Neural progenitor cell (in vitro differentiated cells): ENCODE measurements at regions not wholly inside any gene's neighbourhood (a gene's known extent, or its start where the extent isn't known, plus 50 kb on each side); places are given as distances from the start of the nearest gene placed in this dataset.
A peak's percentile ranks its signal among the peaks of the same experiment; 100 is the strongest.

Experiments used
- DNase-seq: peaks from one replicate; pipeline ENCODE4 v3.0.0-alpha.2; 2016; ENCODE audit warnings: low spot score
- H2AFZ ChIP-seq: fragments of 200-600 bp; sonication (generic); replicated peaks from 2 replicates; pipeline ENCODE4 v1.6.1; 2016; ENCODE audit warnings: antibody characterized with exemption
- H3F3A ChIP-seq: fragments of 200-600 bp; sonication (generic); 2 replicates; pipeline ENCODE4 v1.6.1; 2016; ENCODE audit warnings: antibody characterized with exemption, low read depth
- H3K27ac ChIP-seq: fragments of 200-600 bp; sonication (generic); 2 replicates; pipeline ENCODE4 v1.5.1; 2016; ENCODE audit warnings: mild to moderate bottlenecking
- H3K27me3 ChIP-seq: fragments of 200-600 bp; sonication (generic); 2 replicates; pipeline ENCODE4 v1.6.1; 2016; ENCODE audit warnings: mild to moderate bottlenecking, moderate library complexity
- H3K36me3 ChIP-seq: fragments of 200-600 bp; sonication (generic); 2 replicates; pipeline ENCODE4 v1.5.1; 2016
- H3K4me1 ChIP-seq: fragments of 200-600 bp; sonication (generic); 2 replicates; pipeline ENCODE4 v1.6.1; 2016; ENCODE audit warnings: mixed run types
- H3K4me2 ChIP-seq: fragments of 200-600 bp; sonication (generic); 2 replicates; pipeline ENCODE4 v1.6.1; 2016
- H3K4me3 ChIP-seq: fragments of 200-600 bp; sonication (generic); 2 replicates; pipeline ENCODE4 v1.5.1; 2016
- H3K79me2 ChIP-seq: fragments of 200-600 bp; sonication (generic); 2 replicates; pipeline ENCODE4 v1.6.1; 2016; ENCODE audit warnings: low read depth
- H3K9ac ChIP-seq: fragments of 200-600 bp; sonication (generic); 2 replicates; pipeline ENCODE4 v1.6.1; 2016
- H3K9me3 ChIP-seq: fragments of 200-600 bp; sonication (generic); 2 replicates; pipeline ENCODE4 v1.5.1; 2016; ENCODE audit warnings: low read depth
- H4K20me1 ChIP-seq: fragments of 200-600 bp; sonication (generic); 2 replicates; pipeline ENCODE4 v1.6.1; 2016; ENCODE audit warnings: low read depth
- H3K27ac Mint-ChIP-seq: 3 replicates; pipeline ENCODE4 v1.8.0; 2021; ENCODE audit warnings: mixed read lengths
- H3K27me3 Mint-ChIP-seq: 2 replicates; pipeline ENCODE4 v1.8.0; 2022; ENCODE audit warnings: low read depth, mild to moderate bottlenecking, inconsistent platforms, moderate library complexity, mixed read lengths; ENCODE audit not compliant: insufficient read depth
- H3K36me3 Mint-ChIP-seq: 3 replicates; pipeline ENCODE4 v1.8.0; 2021; ENCODE audit warnings: mixed read lengths
- H3K4me1 Mint-ChIP-seq: 3 replicates; pipeline ENCODE4 v1.8.0; 2021; ENCODE audit warnings: mixed read lengths
- H3K4me3 Mint-ChIP-seq: 3 replicates; pipeline ENCODE4 v1.8.0; 2021; ENCODE audit warnings: mild to moderate bottlenecking, moderate library complexity, mixed read lengths
- H3K9me3 Mint-ChIP-seq: 3 replicates; pipeline ENCODE4 v1.8.0; 2020; ENCODE audit warnings: mixed read lengths
- CTCF ChIP-seq: fragments of 200-600 bp; sonication (generic); IDR thresholded peaks from 2 replicates; pipeline ENCODE4 v1.5.1; 2017; ENCODE audit warnings: antibody characterized with exemption, mild to moderate bottlenecking
- EZH2 ChIP-seq: fragments of 200-600 bp; sonication (generic); IDR thresholded peaks from 2 replicates; pipeline ENCODE4 v1.6.1; 2017; ENCODE audit warnings: antibody characterized with exemption, mild to moderate bottlenecking, moderate library complexity
- EZH2phosphoT487 ChIP-seq: fragments of 200-600 bp; sonication (generic); IDR thresholded peaks from 2 replicates; pipeline ENCODE4 v1.6.1; 2017; ENCODE audit warnings: antibody characterized with exemption

- no peak overlapping the region for H3K27ac ChIP-seq
- H3K27ac Mint-ChIP-seq = peak overlapping the region; percentile 78
These were observed 99.4 kb upstream of the STX18 start for GRCh38 chr4:4641254-4641653.

GRCh38 chr4:4640692-4641091 is 98.8 kb upstream of the STX18 start:
- Mint-ChIP-seq H3K4me3 (peak overlapping the region; percentile 66), H3K27ac (peak overlapping the region; percentile 94), H3K27me3 (peaks cover 11% of the 10 kb centered on the region), H3K4me1 (peaks cover 60% of the 10 kb centered on the region), H3K36me3 (peaks cover 10% of the 10 kb centered on the region), H3K9me3 (no peaks in the 10 kb centered on the region)
- H2AFZ ChIP-seq = no peak overlapping the region
- peaks cover 37% of the 10 kb centered on the region for H3F3A ChIP-seq
- peak overlapping the region; percentile 75 for H3K4me2 ChIP-seq
- H3K9ac ChIP-seq = no peak overlapping the region
- peak; percentile 71 for DNase-seq
- H3K9me3 ChIP-seq = no peaks in the 10 kb centered on the region
- peaks cover 21% of the 10 kb centered on the region for H4K20me1 ChIP-seq
- TF ChIP-seq CTCF (no peak), EZH2 (no peak), EZH2phosphoT487 (no peak)
- H3K27ac ChIP-seq = no peak overlapping the region
- peaks cover 5% of the 10 kb centered on the region for H3K27me3 ChIP-seq
- peaks cover 26% of the 10 kb centered on the region for H3K4me1 ChIP-seq
- no peaks in the 10 kb centered on the region for H3K79me2 ChIP-seq
- no peaks in the 10 kb centered on the region for H3K36me3 ChIP-seq
- peak overlapping the region; percentile 3 for H3K4me3 ChIP-seq

More at GRCh38 chr4:4641254-4641653, 99.4 kb upstream of the STX18 start:
- H3K27me3 Mint-ChIP-seq = peaks cover 11% of the 10 kb centered on the region
- no peak for TF ChIP-seq EZH2
- no peak for TF ChIP-seq CTCF
- no peak for TF ChIP-seq EZH2phosphoT487
- H3K9me3 Mint-ChIP-seq = peaks cover 2% of the 10 kb centered on the region
- Histone ChIP-seq H3K9me3 (no peaks in the 10 kb centered on the region), H3K4me3 (peak overlapping the region; percentile 3), H3K4me2 (peak overlapping the region; percentile 75), H3K4me1 (peaks cover 26% of the 10 kb centered on the region), H3K36me3 (no peaks in the 10 kb centered on the region), H3K9ac (no peak overlapping the region), H2AFZ (no peak overlapping the region), H3K27me3 (peaks cover 5% of the 10 kb centered on the region), H3K79me2 (no peaks in the 10 kb centered on the region), H4K20me1 (peaks cover 21% of the 10 kb centered on the region), H3F3A (peaks cover 37% of the 10 kb centered on the region)
- H3K4me3 Mint-ChIP-seq = peak overlapping the region; percentile 75
- H3K36me3 Mint-ChIP-seq = peaks cover 8% of the 10 kb centered on the region
- H3K4me1 Mint-ChIP-seq = peaks cover 61% of the 10 kb centered on the region
- DNase-seq = peak; percentile 14

GRCh38 chr4:4639370-4639769 is 97.5 kb upstream of the STX18 start:
- no peak overlapping the region for H3K4me3 ChIP-seq
- Mint-ChIP-seq H3K4me3 (no peak overlapping the region), H3K36me3 (peaks cover 12% of the 10 kb centered on the region), H3K27ac (no peak overlapping the region), H3K9me3 (no peaks in the 10 kb centered on the region), H3K27me3 (peaks cover 11% of the 10 kb centered on the region), H3K4me1 (peaks cover 57% of the 10 kb centered on the region)
- no peak overlapping the region for H3K27ac ChIP-seq
- peaks cover 37% of the 10 kb centered on the region for H3F3A ChIP-seq
- TF ChIP-seq EZH2phosphoT487 = no peak
- no peak for TF ChIP-seq EZH2
- TF ChIP-seq CTCF = no peak
- no peak overlapping the region for H2AFZ ChIP-seq
- H4K20me1 ChIP-seq = peaks cover 21% of the 10 kb centered on the region
- H3K4me1 ChIP-seq = peaks cover 26% of the 10 kb centered on the region
- H3K4me2 ChIP-seq = no peak overlapping the region
- H3K36me3 ChIP-seq = no peaks in the 10 kb centered on the region
- H3K9me3 ChIP-seq = no peaks in the 10 kb centered on the region
- no peaks in the 10 kb centered on the region for H3K79me2 ChIP-seq
- peaks cover 5% of the 10 kb centered on the region for H3K27me3 ChIP-seq
- DNase-seq = no peak
- H3K9ac ChIP-seq = no peak overlapping the region
